SIG-M5 treated with dmso at 0.1 percent for 504 hours (cell line): ENCODE measurements at regions not wholly inside any gene's neighbourhood (a gene's known extent, or its start where the extent isn't known, plus 50 kb on each side); places are given as distances from the start of the nearest gene placed in this dataset.

Source experiments
- DNase-seq: peaks from one replicate; lab custom pipeline; 2025; ENCODE audit not compliant: unreplicated experiment; lab: John Stamatoyannopoulos, UW

GRCh38 chr13:77838271-77838670, 80.4 kb downstream of the EDNRB start:
- no peak for DNase-seq

DNA sequence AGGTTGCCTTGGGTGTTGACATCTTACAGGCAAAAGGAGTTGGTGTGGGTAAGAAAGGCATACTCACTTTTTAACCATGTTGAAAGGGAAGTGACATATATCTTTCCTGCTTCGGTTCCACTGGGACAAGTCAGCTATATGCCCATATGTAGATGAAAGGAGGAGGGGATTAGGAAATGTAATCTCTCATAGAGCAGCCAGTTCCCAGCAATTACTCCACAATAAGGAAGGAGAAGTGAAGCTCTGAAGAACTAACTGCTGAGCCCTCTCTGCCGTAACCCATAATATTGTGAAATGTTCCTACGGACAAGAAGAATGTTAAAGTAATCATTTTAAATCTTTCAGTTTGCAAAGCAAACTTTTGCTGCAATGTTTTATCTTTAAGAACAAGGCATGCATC, 82.2 kb downstream of the EDNRB start:
- DNase-seq = peak; percentile 97

- DNase-seq = peak; percentile 56
These were observed 85.2 kb downstream of the EDNRB start for GRCh38 chr13:77833331-77833863.

- DNase-seq = peak; percentile 68
These were observed 86.1 kb downstream of the EDNRB start for GRCh38 chr13:77832339-77833100.

DNA sequence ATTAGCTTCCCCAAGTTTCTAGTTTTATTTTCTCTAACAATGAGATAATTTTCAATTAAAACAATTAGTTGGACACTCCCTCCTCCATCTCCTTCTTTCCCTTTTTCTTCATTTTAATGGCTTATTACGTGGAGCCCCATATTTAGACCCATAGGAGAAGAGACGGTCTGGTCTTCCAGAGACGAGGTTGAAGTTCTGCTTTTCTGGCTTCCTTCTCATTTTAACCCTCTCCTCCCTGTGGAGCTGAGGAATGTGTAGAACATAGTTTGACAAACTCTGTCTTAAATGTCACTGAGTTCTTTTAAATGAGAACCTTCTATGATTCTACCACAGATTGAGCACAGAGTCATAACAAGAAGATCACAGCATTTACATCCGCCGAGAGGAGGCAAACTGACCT, 86.8 kb downstream of the EDNRB start:
- DNase-seq = no peak

GRCh38 chr13:77829963-77830362, 88.7 kb downstream of the EDNRB start:
- no peak for DNase-seq

DNA sequence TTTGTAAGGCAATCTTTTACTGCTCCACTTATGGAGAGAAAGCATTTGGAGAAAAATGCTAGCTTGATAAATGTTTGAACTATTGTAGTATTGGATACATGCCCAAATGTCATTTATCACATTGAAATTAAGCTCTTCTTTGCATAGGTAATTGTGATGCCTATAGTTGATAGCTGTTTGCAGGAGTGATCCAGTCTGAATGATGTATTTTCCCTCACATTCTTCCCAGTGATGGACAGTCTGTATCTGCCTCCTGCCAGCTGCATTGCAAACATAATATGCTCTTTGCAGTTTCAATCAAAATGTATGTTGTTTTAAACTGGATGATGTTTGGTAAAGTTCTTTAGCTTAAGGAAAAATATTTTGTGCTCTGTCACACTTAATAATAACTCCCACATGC, 89.8 kb downstream of the EDNRB start:
- no peak for DNase-seq

GRCh38 chr13:77827332-77827731, 91.3 kb downstream of the EDNRB start:
- DNase-seq = no peak

DNA sequence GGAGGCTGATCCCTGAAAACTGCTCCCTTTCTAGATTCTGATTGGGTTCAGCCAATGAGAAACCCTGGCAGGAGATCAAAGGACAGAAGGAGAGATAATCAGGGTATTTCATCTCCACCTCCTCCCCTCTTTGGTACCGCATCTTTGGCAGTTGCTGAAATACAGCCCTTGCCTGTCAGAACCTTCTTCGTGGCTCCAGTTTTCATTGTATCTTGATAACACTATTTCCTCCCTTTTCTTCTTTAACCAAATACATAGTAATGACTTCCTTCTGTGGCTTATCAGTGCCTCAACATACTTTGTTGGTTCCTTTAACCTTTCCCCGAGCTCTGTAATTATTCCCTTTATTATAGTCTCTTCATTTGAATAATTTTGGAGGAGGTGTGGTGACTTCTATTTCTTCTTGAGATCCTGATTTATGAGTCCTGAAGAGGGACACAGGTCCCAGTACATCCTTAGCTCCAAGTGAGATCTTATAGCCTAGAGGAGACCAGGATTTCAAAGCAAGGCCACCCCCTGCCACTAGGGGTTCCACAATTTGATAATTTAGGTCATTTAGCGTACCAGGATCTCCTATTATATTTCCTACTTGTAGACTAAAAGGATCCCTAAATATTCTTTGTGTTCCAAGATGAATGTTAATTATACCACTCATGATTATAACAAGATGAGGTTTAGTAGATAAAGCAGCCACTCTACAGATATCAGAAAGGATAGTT, 98.0 kb downstream of the EDNRB start:
- DNase-seq = no peak

- no peak for DNase-seq
These were observed 101.1 kb downstream of the EDNRB start for GRCh38 chr13:77817521-77817920.

GRCh38 chr13:77815330-77815729, 103.3 kb downstream of the EDNRB start:
- no peak for DNase-seq
